ENCODE measurements at regions not wholly inside any gene's neighbourhood (a gene's known extent, or its start where the extent isn't known, plus 50 kb on each side); places are given as distances from the start of the nearest gene placed in this dataset.

GRCh38 chr4:178450614-178451013 lies 1008.4 kb upstream of the AGA start:
- no peak for DNase-seq (ENCODE audit: low read depth)
- no peak overlapping the region for H3K4me3 ChIP-seq (replicated peaks; ENCODE audit: low read depth, low read length)
- no peak for TF ChIP-seq CTCF (IDR thresholded peaks at IDR 0.05; ENCODE audit: low read length, missing control alignments)

DNA sequence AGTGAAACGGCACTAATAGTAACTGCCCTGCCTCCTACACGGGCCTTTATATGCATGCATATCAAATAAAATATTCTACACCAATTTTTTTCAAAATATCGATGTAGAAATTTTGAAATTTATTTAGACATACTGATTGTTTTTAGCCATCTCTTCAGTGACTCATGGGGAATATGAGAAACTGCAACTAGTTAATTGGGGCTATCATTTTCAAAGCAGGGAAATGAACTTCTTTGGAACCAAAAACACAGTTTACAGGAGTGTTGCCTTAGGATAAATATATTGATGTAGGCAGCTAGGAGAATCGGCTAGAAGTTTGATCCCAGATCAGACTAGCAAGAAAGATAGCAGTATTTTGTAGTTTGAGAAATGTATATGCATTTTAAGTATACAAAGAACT lies 1010.8 kb upstream of the AGA start:
- no peak for DNase-seq (ENCODE audit: low read depth)
- no peak overlapping the region for H3K4me3 ChIP-seq (replicated peaks; ENCODE audit: low read depth, low read length)
- no peak for TF ChIP-seq CTCF (IDR thresholded peaks at IDR 0.05; ENCODE audit: low read length, missing control alignments)

- no peak for TF ChIP-seq CTCF (IDR thresholded peaks at IDR 0.05; ENCODE audit: low read length, missing control alignments)
- H3K4me3 ChIP-seq (replicated peaks; ENCODE audit: low read depth, low read length) = no peak overlapping the region
- DNase-seq (ENCODE audit: low read depth) = no peak
Observed at GRCh38 chr4:178457286-178457685, 1015.0 kb upstream of the AGA start.

GRCh38 chr4:178462710-178463109 lies 1020.5 kb upstream of the AGA start:
- H3K4me3 ChIP-seq (replicated peaks; ENCODE audit: low read depth, low read length) = no peak overlapping the region
- no peak for TF ChIP-seq CTCF (IDR thresholded peaks at IDR 0.05; ENCODE audit: low read length, missing control alignments)
- DNase-seq (ENCODE audit: low read depth) = no peak

- TF ChIP-seq CTCF (IDR thresholded peaks at IDR 0.05; ENCODE audit: low read length, missing control alignments) = no peak
- no peak for DNase-seq (ENCODE audit: low read depth)
- no peak overlapping the region for H3K4me3 ChIP-seq (replicated peaks; ENCODE audit: low read depth, low read length)
Observed at GRCh38 chr4:178463747-178464146, 1021.5 kb upstream of the AGA start.

- TF ChIP-seq CTCF (IDR thresholded peaks at IDR 0.05; ENCODE audit: low read length, missing control alignments) = no peak
- H3K4me3 ChIP-seq (replicated peaks; ENCODE audit: low read depth, low read length) = no peak overlapping the region
Observed at GRCh38 chr4:178470996-178471784, 1029.0 kb upstream of the AGA start.

DNA sequence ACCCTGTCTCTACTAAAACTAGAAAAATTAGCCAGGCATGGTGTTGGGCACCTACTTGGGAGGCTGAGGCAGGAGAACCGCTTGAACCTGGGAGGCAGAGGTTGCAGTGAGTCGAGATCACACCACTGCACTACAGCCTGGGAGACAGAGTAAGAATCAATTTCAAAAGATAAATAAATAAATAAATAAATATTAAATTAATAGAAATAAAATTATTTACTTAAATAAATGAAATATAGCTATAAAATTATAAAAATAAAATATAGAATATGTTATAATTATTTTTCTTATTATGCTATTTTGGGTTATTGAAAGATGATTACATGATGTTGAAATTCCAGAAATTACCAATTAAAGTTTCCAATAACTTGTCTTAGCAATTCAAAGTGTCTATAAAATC lies 1029.8 kb upstream of the AGA start:
- no peak overlapping the region for H3K4me3 ChIP-seq (replicated peaks; ENCODE audit: low read depth, low read length)
- no peak for DNase-seq (ENCODE audit: low read depth)
- no peak for TF ChIP-seq CTCF (IDR thresholded peaks at IDR 0.05; ENCODE audit: low read length, missing control alignments)

More at GRCh38 chr4:178470996-178471784, 1029.0 kb upstream of the AGA start:
- no peak for DNase-seq (ENCODE audit: low read depth)
